Esophagus muscularis mucosa (tissue), 4 donors: ENCODE measurements at regions not wholly inside any gene's neighbourhood (a gene's known extent, or its start where the extent isn't known, plus 50 kb on each side); places are given as distances from the start of the nearest gene placed in this dataset.

ENCODE experiments used
- EP300 ChIP-seq: sonication (generic); formaldehyde crosslinking; IDR thresholded peaks from one replicate; pipeline ENCODE4 v1.6.1; 2017; ENCODE audit warnings: antibody characterized with exemption
- POLR2A ChIP-seq: fragments of 450-650 bp; IDR thresholded peaks from one replicate; pipeline ENCODE4 v1.6.1; 2017; ENCODE audit warnings: antibody characterized with exemption, moderate library complexity, mild to moderate bottlenecking, low read depth
- POLR2AphosphoS5 ChIP-seq, 2 donors: sonication (generic); formaldehyde crosslinking; IDR thresholded peaks; one replicate each; pipeline ENCODE4 v1.6.1; 2017; ENCODE audit warnings: antibody characterized with exemption in 2 of 2
- TF ChIP-seq, protein P1 (sequence below), 3 experiments: fragments of 200-600 bp in 2 of 3; fragments of 450-650 bp in 1 of 3; sonication (generic) in 2 of 3; IDR thresholded peaks; one replicate each; pipeline ENCODE4 v1.5.1; 2017 to 2019; ENCODE audit warnings: antibody characterized with exemption in 3 of 3, mild to moderate bottlenecking in 2 of 3, moderate library complexity in 1 of 3

DNA sequence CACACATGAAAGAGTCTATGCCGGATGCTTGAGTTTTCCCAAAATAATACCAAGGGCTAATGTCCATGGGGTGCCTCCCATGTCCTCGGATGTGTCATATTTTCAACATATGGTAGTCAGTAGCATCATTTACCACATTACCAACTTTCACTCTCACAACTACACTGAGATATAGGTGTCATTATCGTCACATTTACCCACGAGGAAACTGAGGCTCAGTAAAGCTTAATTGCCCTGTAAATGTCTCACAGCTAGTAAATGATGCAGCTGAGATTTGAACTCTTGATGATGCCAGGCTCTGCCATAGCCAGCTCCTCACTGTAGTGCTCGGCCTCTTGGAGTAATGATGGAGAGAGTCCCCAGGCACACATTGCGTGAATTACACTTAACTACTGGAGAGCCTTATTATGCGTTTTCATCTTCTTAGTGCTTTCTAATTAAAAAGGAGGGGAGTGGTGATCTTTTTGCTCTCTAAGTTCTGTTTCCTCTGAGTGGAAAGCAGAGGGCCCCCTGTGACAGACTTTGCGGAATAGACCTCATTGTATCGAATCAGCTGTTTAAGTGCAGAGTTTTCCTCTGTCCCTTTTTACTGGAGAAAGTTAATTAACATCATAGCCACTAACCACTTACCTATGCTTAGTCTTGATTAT, 142.0 kb upstream of the SLCO3A1 start:
- no peak for TF ChIP-seq POLR2A
- TF ChIP-seq, protein P1, sequence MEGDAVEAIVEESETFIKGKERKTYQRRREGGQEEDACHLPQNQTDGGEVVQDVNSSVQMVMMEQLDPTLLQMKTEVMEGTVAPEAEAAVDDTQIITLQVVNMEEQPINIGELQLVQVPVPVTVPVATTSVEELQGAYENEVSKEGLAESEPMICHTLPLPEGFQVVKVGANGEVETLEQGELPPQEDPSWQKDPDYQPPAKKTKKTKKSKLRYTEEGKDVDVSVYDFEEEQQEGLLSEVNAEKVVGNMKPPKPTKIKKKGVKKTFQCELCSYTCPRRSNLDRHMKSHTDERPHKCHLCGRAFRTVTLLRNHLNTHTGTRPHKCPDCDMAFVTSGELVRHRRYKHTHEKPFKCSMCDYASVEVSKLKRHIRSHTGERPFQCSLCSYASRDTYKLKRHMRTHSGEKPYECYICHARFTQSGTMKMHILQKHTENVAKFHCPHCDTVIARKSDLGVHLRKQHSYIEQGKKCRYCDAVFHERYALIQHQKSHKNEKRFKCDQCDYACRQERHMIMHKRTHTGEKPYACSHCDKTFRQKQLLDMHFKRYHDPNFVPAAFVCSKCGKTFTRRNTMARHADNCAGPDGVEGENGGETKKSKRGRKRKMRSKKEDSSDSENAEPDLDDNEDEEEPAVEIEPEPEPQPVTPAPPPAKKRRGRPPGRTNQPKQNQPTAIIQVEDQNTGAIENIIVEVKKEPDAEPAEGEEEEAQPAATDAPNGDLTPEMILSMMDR (IDR thresholded peaks at IDR 0.05) = no peak
- TF ChIP-seq POLR2AphosphoS5 (IDR thresholded peaks at IDR 0.05) = no peak
- TF ChIP-seq EP300 = no peak
